Lower leg skin (tissue), 3 donors: ENCODE measurements at regions not wholly inside any gene's neighbourhood (a gene's known extent, or its start where the extent isn't known, plus 50 kb on each side); places are given as distances from the start of the nearest gene placed in this dataset.

ENCODE experiments used
- CTCF ChIP-seq, 3 donors: fragments of 450-650 bp; IDR thresholded peaks; one replicate each; pipeline ENCODE4 v1.5.1; 2016; ENCODE audit warnings: antibody characterized with exemption in 3 of 3, mild to moderate bottlenecking in 3 of 3, moderate library complexity in 2 of 3
- POLR2A ChIP-seq, 2 donors: fragments of 450-650 bp; IDR thresholded peaks; one replicate each; pipeline ENCODE4 v1.6.1; 2016 to 2017; ENCODE audit warnings: antibody characterized with exemption in 2 of 2, mild to moderate bottlenecking in 1 of 2, moderate library complexity in 1 of 2

GRCh38 chr2:239778042-239778851 is 246.9 kb downstream of the NDUFA10 start:
- TF ChIP-seq CTCF (IDR thresholded peaks at IDR 0.05) (no peak), POLR2A (IDR thresholded peaks at IDR 0.05) (no peak)
